HEK293 (cell line): ENCODE measurements at regions not wholly inside any gene's neighbourhood (a gene's known extent, or its start where the extent isn't known, plus 50 kb on each side); places are given as distances from the start of the nearest gene placed in this dataset.

Experiments
- CTCF ChIA-PET: fragments of 350-600 bp; formaldehyde crosslinking; extraction: SDS; loops from one replicate; lab custom pipeline; 2021; ENCODE audit warnings: antibody characterized with exemption; lab: Yijun Ruan, JAX
- POLR2A ChIA-PET: fragments of 300-600 bp; formaldehyde crosslinking; extraction: SDS; loops from one replicate; lab custom pipeline; 2020; ENCODE audit warnings: antibody characterized with exemption, inconsistent platforms; lab: Yijun Ruan, JAX
- H3K27ac ChIP-seq: fragments of 200-500 bp; sonication (Bioruptor generic); 2 replicates; pipeline ENCODE4 v1.5.1; 2014; ENCODE audit warnings: low read depth, low read length, control low read depth, inconsistent platforms; ENCODE audit errors: extremely low read depth
- H3K36me3 ChIP-seq, 2 experiments: fragments of 200-500 bp in 1 of 2; sonication (Bioruptor generic) in 1 of 2; 1 replicate in 1 of 2; 2 replicates in 1 of 2; pipeline ENCODE4 v1.5.1; 2014 to 2017; ENCODE audit warnings: inconsistent platforms in 2 of 2, low read length in 2 of 2; ENCODE audit not compliant: control insufficient read depth in 2 of 2, insufficient read depth in 1 of 2
- H3K4me1 ChIP-seq: fragments of 200-500 bp; sonication (Bioruptor generic); 2 replicates; pipeline ENCODE4 v1.5.1; 2014; ENCODE audit warnings: mild to moderate bottlenecking, low read length, inconsistent platforms; ENCODE audit not compliant: control insufficient read depth, insufficient read depth
- H3K4me3 ChIP-seq: 2 replicates; pipeline ENCODE4 v1.5.1; 2011; ENCODE audit warnings: low read depth, mild to moderate bottlenecking, control low read depth, low read length, moderate library complexity
- H3K9me3 ChIP-seq: fragments of 200-500 bp; sonication (Bioruptor generic); 2 replicates; pipeline ENCODE4 v1.5.1; 2014; ENCODE audit warnings: low read depth, low read length, inconsistent platforms; ENCODE audit not compliant: control insufficient read depth, insufficient read depth
- AEBP2 ChIP-seq: fragments of 450-650 bp; formaldehyde crosslinking; IDR thresholded peaks from 2 replicates; pipeline ENCODE4 v1.5.1; 2016; ENCODE audit warnings: missing biosample characterization, missing genetic modification characterization, borderline replicate concordance
- GLI4 ChIP-seq: fragments of 450-650 bp; formaldehyde crosslinking; IDR thresholded peaks from 2 replicates; pipeline ENCODE4 v1.5.1; 2016; ENCODE audit warnings: missing biosample characterization, missing genetic modification characterization
- MYNN ChIP-seq: fragments of 450-650 bp; formaldehyde crosslinking; IDR thresholded peaks from 2 replicates; pipeline ENCODE4 v1.5.1; 2016; ENCODE audit warnings: missing biosample characterization, missing genetic modification characterization, borderline replicate concordance
- OSR2 ChIP-seq: fragments of 450-650 bp; formaldehyde crosslinking; IDR thresholded peaks from 2 replicates; pipeline ENCODE4 v1.5.1; 2016; ENCODE audit warnings: missing biosample characterization, missing genetic modification characterization
- SCRT2 ChIP-seq: fragments of 450-650 bp; formaldehyde crosslinking; IDR thresholded peaks from 2 replicates; pipeline ENCODE4 v1.5.1; 2016; ENCODE audit warnings: missing biosample characterization, missing genetic modification characterization
- TSHZ1 ChIP-seq: fragments of 450-650 bp; formaldehyde crosslinking; IDR thresholded peaks from 2 replicates; pipeline ENCODE4 v1.5.1; 2016; ENCODE audit warnings: missing biosample characterization, missing genetic modification characterization, borderline replicate concordance
- ZBTB10 ChIP-seq: fragments of 450-650 bp; formaldehyde crosslinking; IDR thresholded peaks from 2 replicates; pipeline ENCODE4 v1.5.1; 2016; ENCODE audit warnings: missing biosample characterization, missing genetic modification characterization
- ZNF138 ChIP-seq: fragments of 450-650 bp; formaldehyde crosslinking; IDR thresholded peaks from 2 replicates; pipeline ENCODE4 v1.5.1; 2016; ENCODE audit warnings: missing biosample characterization, missing genetic modification characterization, borderline replicate concordance
- ZNF2 ChIP-seq: fragments of 450-650 bp; formaldehyde crosslinking; IDR thresholded peaks from 2 replicates; pipeline ENCODE4 v1.5.1; 2016; ENCODE audit warnings: missing biosample characterization, missing genetic modification characterization
- ZNF239 ChIP-seq: fragments of 450-650 bp; formaldehyde crosslinking; IDR thresholded peaks from 2 replicates; pipeline ENCODE4 v1.5.1; 2016; ENCODE audit warnings: missing biosample characterization, missing genetic modification characterization
- ZNF266 ChIP-seq: fragments of 450-650 bp; formaldehyde crosslinking; IDR thresholded peaks from 2 replicates; pipeline ENCODE4 v1.5.1; 2016; ENCODE audit warnings: missing biosample characterization, missing genetic modification characterization, low read depth
- ZNF48 ChIP-seq: fragments of 450-650 bp; formaldehyde crosslinking; IDR thresholded peaks from 2 replicates; pipeline ENCODE4 v1.5.1; 2016; ENCODE audit warnings: missing biosample characterization, missing genetic modification characterization
- ZNF548 ChIP-seq: fragments of 450-650 bp; formaldehyde crosslinking; IDR thresholded peaks from 2 replicates; pipeline ENCODE4 v1.5.1; 2016; ENCODE audit warnings: missing biosample characterization, missing genetic modification characterization
- ZNF571 ChIP-seq: fragments of 450-650 bp; formaldehyde crosslinking; IDR thresholded peaks from 2 replicates; pipeline ENCODE4 v1.5.0; 2017; ENCODE audit warnings: missing biosample characterization, missing genetic modification characterization
- ZNF645 ChIP-seq: fragments of 450-650 bp; formaldehyde crosslinking; IDR thresholded peaks from 2 replicates; pipeline ENCODE4; 2016; ENCODE audit warnings: missing biosample characterization, missing genetic modification characterization
- ZNF654 ChIP-seq: fragments of 450-650 bp; formaldehyde crosslinking; IDR thresholded peaks from 2 replicates; pipeline ENCODE4 v1.5.1; 2016; ENCODE audit warnings: low read depth, missing biosample characterization, missing genetic modification characterization
- ZNF670 ChIP-seq: fragments of 450-650 bp; formaldehyde crosslinking; IDR thresholded peaks from 2 replicates; pipeline ENCODE4 v1.5.1; 2016; ENCODE audit warnings: missing biosample characterization, missing genetic modification characterization, low read depth
- ZNF704 ChIP-seq: fragments of 450-650 bp; formaldehyde crosslinking; IDR thresholded peaks from 2 replicates; pipeline ENCODE4 v1.5.1; 2016; ENCODE audit warnings: missing biosample characterization, missing genetic modification characterization
- ZNF837 ChIP-seq: fragments of 450-650 bp; formaldehyde crosslinking; IDR thresholded peaks from 2 replicates; pipeline ENCODE4 v1.5.1; 2016; ENCODE audit warnings: missing biosample characterization, missing genetic modification characterization

GRCh38 chr5:175386526-175386925, 57.5 kb downstream of the DRD1 start:
- Histone ChIP-seq H3K36me3 (no peaks in the 10 kb centered on the region), H3K4me1 (peaks cover 10% of the 10 kb centered on the region), H3K4me3 (no peak overlapping the region), H3K27ac (no peak overlapping the region), H3K9me3 (no peaks in the 10 kb centered on the region)
- CTCF ChIA-PET, result no interaction called here
- POLR2A ChIA-PET, result no interaction called here
- no peak for TF ChIP-seq AEBP2 (tag by site-specific recombination)
- TF ChIP-seq ZNF138, result no peak
- no peak for TF ChIP-seq MYNN (tag by site-specific recombination)
- no peak for TF ChIP-seq ZNF2 (tag by site-specific recombination)
- TF ChIP-seq ZNF548 (tag by site-specific recombination), result no peak
- no peak for TF ChIP-seq ZNF837 (tag by site-specific recombination)
- TF ChIP-seq ZBTB10 (tag by site-specific recombination), result no peak
- no peak for TF ChIP-seq GLI4 (tag by site-specific recombination)
- no peak for TF ChIP-seq ZNF670 (tag by site-specific recombination)
- no peak for TF ChIP-seq ZNF645 (tag by site-specific recombination)
- no peak for TF ChIP-seq SCRT2 (tag by site-specific recombination)
- no peak for TF ChIP-seq ZNF654 (tag by site-specific recombination)
- no peak for TF ChIP-seq ZNF48
- TF ChIP-seq ZNF571 (tag by site-specific recombination), result no peak
- TF ChIP-seq ZNF266 (tag by site-specific recombination), result no peak
- TF ChIP-seq ZNF704 (tag by site-specific recombination), result no peak
- no peak for TF ChIP-seq OSR2
- TF ChIP-seq ZNF239 (tag by site-specific recombination), result no peak
- TF ChIP-seq TSHZ1 (tag by site-specific recombination), result no peak
